CD4-positive, alpha-beta T cell treated with Interleukin-4 for 4 hours (primary cell): ENCODE measurements at regions not wholly inside any gene's neighbourhood (a gene's known extent, or its start where the extent isn't known, plus 50 kb on each side); places are given as distances from the start of the nearest gene placed in this dataset.

Experiments
- DNase-seq: peaks from one replicate; pipeline ENCODE4 v3.0.0-alpha.2; 2020

DNA sequence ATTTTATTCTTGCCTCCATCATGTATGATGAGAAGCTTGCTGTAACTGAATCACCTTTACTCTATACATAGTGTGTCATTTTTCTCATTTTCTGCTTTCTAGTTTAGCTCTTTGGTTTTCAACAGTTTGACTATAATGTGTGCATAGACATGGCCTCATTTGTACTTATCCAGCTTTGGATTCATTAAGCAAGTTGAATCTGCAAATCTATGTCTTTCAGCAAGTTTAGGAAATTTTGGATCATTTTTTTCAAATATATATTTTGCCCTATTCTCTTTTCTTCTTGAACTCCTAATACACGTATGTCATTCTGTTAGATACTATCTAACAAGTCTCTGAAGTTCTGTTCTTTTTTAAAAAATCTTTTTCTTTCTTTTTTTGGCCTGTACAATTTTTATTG lies 57.8 kb downstream of the PRLHR start:
- DNase-seq, result no peak

DNA sequence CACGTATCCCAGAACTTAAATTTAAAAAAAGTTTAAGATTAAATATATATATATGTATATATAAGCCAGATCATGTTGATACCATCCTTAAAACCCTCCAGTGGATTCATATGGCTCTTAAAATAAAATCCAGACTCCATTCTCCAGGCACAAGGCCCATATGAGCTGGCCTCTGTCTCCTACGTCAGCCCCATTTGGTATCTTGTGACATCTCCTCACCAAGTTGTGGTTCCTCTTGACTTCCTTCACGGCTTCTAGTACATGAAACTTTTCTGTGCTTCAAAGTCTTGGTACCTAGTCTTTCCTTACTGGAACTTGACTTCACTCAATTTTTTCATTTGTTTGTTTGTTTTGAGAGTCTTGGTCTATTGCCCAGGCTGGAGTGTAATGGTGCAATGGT lies 61.3 kb downstream of the PRLHR start:
- DNase-seq, result no peak

GRCh38 chr10:118531105-118531852 lies 64.2 kb downstream of the PRLHR start:
- DNase-seq, result peak; percentile 5

DNA sequence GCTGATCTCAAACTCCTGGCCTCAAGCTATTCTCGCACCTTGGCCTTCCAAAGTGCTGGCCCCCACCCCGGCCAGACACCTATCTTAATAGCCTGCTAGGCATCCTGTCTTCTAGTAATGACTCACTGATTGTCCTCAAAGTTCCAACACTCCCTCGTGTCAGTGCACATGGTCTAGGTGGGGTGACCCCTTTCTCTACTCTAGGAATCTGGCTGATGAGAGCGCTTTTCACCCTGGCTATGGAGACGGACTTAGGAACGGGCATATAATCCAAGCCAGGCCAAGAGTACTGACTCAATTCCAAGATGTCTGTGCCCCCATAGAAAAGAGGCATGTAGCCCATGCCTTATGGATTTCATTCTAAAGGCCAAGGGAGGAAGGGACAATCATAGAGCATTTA lies 67.0 kb downstream of the PRLHR start:
- DNase-seq, result no peak

- no peak for DNase-seq
Observed at GRCh38 chr10:118523775-118524174, 71.7 kb downstream of the PRLHR start.

DNA sequence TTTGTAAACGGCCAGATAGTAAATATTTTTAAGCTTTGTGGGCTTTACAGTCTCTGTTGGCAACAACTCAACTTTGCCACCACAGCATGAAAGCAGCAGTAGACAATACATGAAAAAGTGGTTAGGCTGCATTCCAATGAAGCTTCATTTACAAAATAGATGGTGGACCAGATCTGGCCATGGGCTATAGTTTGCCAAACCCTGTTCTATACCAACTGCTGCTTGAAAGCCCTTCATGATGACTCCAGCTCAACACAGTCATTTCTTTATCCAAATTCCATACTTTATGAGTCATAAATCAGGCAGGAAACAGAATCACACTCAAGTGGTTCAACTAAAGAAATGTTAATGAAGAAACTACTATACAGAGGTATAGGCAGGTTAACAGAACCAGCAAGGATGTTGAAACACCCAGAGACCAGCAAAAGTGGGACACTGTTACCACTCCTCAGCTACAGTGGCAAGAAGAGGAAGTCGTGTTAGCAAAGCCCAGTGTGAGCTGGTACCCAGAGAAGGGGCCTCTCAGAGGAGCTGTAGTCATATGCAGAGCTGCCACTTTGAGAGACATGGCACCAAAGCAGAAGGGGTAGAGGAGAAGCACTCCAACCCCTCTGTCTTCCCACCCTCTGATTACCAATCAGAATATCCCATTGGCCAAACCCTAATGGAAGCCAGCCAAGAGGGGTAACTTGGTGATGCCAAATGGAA lies 72.5 kb downstream of the PRLHR start:
- no peak for DNase-seq

DNA sequence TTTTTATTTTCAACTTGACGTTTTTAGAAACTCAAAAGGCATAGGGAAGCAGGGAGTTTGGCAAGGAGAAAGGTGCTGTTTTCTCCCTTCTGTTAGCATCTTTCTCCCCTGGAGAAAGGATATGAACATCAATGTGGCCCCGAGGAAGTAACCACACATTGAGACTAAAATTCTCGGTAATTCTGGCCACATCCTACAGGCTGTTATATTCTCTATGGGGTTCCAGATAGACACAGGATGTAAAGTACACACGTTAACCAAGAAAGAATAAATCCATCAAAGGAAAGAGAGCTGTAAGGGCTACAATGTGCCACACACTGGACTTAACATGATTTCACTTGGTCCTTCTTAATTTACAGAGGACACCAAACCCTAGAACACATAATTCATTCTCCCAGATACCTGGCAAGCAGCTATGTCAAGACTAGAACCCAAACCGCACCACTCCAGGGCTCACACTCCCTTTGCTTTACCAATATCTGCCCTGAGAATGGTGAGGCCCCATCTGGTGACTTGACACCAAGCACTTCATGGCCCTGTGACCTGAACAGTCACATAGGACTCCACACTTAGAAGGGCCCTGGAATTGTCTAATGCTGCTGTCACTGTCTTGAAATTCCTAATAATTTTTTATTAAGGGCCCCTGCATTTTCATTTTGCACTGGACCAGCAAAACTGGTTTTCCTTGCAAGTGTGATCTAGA lies 73.9 kb downstream of the PRLHR start:
- no peak for DNase-seq

DNA sequence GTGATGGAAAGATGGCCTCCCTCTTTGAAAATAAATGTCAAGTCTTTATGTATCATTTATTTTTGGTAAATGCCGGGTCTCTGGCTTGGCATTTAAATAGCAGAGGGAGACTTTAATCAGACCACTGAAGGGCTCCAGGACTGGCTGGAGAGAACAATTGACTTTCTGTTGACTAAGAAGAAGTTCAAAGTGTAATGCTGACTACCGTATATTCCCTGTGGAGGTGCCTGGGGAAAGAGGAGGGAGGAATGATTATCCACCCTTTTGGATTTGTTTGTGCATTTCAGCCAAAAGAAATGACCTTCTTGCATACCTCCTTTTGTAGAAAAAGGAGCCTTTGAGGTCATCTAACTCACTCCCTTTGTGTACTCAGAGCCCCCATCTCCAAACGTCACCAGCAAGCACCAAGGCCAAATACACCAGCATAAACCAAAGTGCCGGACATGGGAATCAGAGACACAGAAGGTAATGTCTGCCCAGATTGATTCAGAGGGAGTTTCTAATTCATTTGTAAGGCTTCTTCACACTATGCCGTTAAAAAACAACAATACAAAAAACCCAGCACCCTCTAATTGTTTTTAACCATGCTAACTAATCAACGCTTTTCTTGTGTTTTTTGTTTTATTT lies 75.2 kb downstream of the PRLHR start:
- no peak for DNase-seq

- DNase-seq, result no peak
Observed at GRCh38 chr10:118518095-118518494, 77.4 kb downstream of the PRLHR start.

DNA sequence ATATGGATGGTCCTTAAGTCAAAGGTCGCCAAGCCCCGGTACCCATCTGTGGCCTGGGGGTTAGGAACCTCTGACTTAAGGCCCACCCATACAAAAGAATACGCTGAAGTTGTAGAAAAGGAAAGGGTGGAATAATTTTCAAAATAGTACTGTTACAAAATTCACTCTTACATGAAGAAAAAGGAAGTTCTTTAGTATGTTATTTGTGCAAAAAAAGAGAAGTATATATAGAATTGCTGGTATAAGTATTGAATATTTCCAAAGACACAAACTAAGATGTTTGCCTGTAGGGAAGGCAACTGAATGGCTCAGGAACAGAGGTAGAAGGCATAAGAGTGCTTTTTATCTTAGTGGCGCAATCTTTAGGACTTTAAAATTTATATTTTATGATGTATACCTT lies 78.7 kb downstream of the PRLHR start:
- no peak for DNase-seq

- DNase-seq, result no peak
Observed at GRCh38 chr10:118513174-118513573, 82.3 kb downstream of the PRLHR start.

DNA sequence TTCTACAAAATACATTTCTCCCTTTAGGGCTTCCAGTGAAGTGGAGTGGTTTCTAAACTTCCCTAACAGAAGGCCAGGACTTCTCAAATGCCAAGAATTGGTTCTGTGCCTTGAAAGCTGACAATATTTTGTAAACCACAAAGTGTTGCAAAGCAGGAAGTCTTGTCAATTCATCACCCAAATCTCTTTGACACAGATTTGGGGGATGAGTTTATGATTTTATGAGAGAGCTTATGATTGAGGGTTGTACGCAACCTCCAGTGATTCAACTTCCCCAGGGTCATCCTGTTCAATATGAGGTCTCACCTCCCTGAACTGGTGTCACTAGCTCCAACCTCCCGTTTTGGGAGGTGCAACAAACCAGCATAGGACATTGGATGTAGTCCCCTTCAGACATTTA lies 83.7 kb downstream of the PRLHR start:
- DNase-seq, result no peak

DNA sequence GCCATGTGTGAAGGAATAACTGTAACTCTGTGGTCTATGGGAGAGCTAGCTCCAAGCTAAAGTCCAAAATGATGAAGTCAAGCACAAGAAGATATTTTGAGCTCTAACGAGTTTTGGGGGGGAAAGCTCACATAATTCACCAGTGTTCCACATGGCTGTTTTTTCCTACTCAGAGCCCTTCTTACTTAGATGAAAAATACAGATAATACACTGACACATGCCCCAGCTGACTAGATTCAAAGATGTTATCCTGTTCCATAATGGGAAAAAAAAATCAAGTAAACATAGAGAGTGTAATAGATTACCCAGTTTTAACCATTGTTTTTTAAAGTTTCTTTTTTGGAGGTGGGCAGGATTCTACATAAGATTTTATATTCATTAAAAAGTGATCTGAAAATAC lies 86.6 kb downstream of the PRLHR start:
- DNase-seq, result no peak

DNA sequence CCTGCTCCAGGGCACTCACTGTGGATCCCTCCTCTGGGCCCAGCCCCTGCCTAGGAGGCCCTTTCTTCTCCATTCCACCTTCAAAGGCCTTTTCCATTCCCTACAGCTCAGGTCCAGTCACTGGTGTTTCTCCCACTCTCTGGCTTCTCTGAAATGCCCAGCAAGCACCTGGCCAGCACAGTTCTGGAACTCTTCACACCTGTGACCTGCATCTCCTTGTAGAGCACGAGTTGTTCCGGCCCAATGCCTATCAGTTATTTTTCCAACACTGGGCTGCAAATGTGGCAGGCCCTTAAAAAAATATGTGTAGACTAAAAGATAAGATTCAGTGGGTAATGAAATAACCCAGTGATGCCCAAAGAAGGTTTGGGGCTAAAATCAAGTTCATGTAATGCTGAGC lies 87.1 kb downstream of the PRLHR start:
- DNase-seq, result no peak

- no peak for DNase-seq
Observed at GRCh38 chr10:118506671-118507590, 88.5 kb downstream of the PRLHR start.

DNA sequence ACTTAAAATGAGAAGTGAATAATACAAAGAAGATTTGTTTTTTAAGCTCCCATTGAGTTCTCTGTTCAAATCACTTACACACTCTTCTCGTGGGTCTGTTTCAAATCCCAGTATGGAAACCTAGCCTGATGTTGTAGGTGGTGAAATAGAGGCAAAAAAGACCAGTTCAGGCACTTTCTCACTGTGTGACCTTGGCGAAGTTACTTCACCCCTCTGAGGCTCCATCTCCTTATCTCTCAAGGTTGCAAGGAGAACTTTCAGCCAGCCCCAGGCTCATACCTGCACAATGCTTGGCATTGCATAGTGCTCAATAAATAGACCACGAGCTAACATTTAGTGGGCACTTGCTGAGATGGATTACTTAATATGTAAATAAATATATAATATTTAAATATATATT lies 90.1 kb downstream of the PRLHR start:
- DNase-seq, result no peak

- no peak for DNase-seq
Observed at GRCh38 chr10:118504467-118505205, 90.8 kb downstream of the PRLHR start.

DNA sequence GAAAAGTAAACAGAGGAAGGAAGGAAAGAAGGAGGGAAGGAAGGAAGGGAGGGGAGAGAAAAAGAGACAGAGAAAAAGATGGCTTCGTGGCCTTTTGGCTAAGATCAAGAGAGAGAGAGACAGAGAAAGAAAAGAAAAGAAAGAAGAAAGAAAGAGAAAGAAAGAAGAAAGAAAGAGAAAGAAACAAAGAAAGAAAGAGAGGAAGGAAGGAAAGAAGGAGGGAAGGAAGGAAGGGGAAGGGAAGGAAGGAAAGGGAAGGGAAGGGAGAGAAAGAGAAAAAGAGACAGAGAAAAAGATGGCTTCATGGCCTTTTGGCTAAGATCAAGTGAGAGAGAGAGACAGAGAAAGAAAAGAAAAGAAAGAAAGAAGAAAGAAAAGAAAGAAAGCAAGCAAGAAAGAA lies 91.4 kb downstream of the PRLHR start:
- no peak for DNase-seq

- no peak for DNase-seq
Observed at GRCh38 chr10:118503192-118503591, 92.3 kb downstream of the PRLHR start.

GRCh38 chr10:118501637-118502440 lies 93.6 kb downstream of the PRLHR start:
- no peak for DNase-seq

DNA sequence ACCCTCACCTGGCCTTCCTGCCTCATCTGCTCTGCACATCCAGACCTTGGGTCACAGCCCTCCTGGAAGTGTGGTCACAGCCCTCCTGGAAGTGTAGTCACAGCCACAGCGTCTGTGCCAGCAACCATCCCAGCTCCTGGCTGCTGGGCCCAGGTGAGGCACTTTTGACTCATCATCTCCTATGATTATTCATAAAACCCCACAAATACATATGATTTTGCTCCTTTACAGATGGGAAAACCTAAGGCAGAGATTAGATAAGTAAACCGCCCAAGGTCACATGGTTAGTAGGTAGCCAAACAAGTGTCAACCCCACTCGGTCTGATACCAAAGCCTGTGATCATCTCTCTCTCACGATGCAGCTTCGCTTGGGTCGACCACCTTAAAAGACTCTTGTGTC lies 94.3 kb downstream of the PRLHR start:
- no peak for DNase-seq
